CMK (cell line): ENCODE measurements at regions not wholly inside any gene's neighbourhood (a gene's known extent, or its start where the extent isn't known, plus 50 kb on each side); places are given as distances from the start of the nearest gene placed in this dataset.
"Not testable (repeated sequence)": the region's sequence is repeated elsewhere in the genome, so short reads cannot be mapped to it uniquely, and the experiment has no call there.

Experiments
- DNase-seq: peaks from one replicate; pipeline ENCODE4 v3.0.0-alpha.2; 2010; ENCODE audit warnings: low read depth

DNA sequence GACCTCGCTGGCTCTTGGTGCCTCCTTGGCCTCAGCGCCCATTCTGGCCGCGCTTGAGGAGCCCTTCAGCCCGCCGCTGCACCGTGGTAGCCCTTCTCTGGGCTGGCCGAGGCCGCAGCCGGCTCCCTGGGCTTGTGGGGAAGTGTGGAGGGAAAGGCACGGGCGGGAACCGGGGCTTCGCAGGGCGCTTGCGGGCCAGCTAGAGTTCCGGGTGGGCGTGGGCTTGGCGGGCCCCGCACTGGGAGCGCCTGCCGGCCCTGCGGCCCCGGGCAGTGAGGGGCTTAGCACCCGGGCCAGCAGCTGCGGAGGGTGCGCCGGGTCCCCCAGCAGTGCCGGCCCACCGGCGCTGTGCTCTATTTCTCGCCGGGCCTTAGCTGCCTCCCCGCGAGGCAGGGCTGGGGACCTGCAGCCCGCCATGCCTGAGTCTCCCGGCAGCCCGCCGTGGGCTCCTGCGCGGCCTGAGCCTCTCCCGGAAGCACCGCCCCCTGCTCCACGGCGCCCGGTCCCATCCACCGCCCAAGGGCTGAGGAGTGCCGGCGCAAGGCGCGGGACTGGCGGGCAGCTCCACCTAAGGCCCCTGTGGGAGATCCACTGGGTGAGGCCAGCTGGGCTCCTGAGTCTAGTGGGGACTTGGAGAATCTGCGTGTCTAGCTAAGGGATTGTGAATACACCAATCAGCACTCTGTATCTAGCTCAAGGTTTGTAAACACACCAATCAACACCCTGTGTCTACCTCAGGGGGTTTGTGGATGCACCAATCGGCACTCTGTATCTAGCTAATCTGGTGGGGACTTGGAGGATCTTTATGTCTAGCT is 141.1 kb downstream of the SLCO4C1 start:
- DNase-seq = not testable (repeated sequence)

DNA sequence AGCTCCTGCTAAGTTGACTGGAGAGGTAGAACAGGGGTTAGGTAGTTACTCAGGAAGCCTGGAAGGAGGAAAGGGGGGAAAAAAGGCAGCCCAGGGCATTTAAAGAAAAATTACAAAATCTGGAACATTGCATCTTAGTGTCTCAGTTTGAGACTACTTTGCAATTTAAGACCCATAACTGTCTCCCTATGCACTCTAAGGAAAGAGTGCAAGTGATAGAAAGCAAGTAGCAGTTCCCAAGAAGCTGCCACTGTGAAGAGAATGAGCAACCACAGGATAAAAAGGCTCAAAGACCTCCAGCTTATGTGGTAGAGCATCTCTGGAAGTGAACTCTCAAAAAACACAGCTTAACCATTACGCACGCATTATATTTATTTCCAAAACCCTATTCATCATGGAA is 141.8 kb downstream of the SLCO4C1 start:
- DNase-seq = no peak

GRCh38 chr5:102153003-102153759 is 142.9 kb downstream of the SLCO4C1 start:
- DNase-seq = no peak

GRCh38 chr5:102139029-102139428 is 157.1 kb downstream of the SLCO4C1 start:
- no peak for DNase-seq

- DNase-seq = no peak
Measured at GRCh38 chr5:102138243-102138653, 157.8 kb downstream of the SLCO4C1 start.

DNA sequence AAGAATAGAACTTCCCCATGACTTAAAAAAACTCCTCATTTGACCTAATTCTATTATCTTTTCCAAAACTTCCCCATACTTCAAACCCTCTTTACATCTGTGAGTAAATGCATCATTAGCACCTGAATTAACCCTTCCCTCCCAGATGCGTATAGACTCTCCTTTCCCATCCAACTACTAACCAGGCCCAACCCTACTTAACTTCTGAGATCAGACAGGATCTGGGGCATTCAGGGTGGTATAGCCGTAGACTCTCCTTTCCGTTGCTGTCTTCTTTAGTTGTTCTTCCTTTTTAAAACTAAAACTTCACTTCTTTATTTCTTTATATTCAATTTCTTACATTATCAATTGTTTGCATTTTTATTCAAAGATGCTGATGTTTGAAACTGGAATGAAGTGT is 165.2 kb downstream of the SLCO4C1 start:
- DNase-seq = no peak

DNA sequence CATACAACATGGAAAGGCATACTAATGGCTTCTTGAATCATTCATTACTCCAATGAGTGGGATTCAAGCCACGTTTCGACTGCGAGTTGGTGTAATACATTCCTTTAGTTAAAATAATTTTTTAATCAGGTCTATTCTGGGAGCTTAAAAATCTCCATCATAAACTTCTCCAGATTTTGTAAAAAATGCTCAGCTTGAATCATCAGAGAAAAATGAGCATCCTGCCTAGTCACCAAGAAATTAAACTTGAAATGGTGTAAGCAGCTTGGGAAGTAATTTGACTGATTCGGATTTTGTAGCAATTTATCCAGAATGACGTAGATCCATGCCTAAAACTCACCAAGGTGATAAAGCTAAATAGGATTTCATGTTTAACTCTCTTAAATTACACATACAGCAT is 165.7 kb downstream of the SLCO4C1 start:
- DNase-seq = no peak

GRCh38 chr5:102119252-102119651 is 176.8 kb downstream of the SLCO4C1 start:
- DNase-seq = no peak

DNA sequence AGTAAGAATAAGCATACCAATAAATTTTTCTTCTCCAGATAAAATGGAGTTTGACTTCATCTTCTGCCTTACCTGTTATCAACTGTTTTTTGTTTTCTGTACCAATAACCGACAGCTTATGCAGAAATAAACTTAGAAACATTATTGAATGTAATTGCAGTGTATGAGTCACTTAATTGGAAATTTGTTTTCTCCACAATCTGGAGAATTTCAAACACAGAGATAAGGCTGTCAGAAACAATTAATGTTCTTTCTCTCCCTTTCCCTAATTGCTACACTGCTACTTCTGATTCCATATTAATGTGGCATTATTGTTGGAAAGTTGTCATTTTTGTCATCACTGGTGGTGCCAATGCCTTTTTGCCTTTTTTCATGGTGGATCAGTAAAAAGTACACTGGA is 180.3 kb downstream of the SLCO4C1 start:
- DNase-seq = no peak

- no peak for DNase-seq
Measured at GRCh38 chr5:102114525-102115069, 181.5 kb downstream of the SLCO4C1 start.

- DNase-seq = no peak
Measured at GRCh38 chr5:102107865-102108264, 188.2 kb downstream of the SLCO4C1 start.

DNA sequence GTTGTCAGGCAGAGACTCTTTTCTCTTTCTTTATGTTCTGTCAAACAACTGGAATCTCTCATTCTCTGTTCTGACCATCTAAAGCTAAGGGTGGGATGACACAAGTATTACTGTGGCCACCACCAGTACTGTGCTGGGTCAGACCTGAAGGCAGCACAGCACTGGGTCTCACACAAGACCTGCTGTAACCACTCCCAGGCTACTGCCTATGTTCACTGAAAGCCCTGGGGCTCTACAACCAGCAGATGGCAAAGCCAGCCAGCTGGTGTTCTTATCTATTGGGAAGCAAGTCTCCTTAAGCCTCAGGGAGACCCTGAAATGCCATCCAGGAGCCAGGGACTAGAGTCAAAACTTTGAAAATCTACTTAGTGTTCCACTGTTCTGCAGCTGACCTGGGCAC is 189.5 kb downstream of the SLCO4C1 start:
- no peak for DNase-seq

DNA sequence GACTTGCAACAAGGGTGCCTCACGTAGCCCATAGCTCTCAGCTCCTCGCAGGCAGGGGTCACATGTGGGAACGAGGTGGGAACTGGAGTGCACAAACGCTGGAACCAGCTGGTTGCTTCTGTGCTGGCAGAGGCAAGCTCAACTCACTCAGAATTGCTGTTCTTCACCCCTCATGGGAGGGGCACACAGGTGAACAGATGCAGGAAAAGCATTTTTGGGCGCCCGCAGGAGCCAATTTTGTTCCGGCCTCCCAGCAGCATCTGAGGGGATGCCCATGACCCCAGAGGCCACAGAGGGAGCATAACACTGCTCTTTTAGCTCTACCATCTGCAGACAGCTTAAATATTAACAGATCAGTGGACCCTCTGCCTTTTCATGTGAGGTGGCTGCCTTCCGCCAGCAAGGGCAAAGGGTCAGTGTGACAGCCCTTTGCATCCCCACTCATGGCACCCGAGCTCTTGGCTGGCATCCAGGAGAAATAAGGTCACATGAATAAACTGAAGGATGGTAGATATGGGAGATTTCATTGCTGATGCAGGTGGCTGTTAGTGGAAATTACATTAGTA is 196.2 kb downstream of the SLCO4C1 start:
- no peak for DNase-seq

DNA sequence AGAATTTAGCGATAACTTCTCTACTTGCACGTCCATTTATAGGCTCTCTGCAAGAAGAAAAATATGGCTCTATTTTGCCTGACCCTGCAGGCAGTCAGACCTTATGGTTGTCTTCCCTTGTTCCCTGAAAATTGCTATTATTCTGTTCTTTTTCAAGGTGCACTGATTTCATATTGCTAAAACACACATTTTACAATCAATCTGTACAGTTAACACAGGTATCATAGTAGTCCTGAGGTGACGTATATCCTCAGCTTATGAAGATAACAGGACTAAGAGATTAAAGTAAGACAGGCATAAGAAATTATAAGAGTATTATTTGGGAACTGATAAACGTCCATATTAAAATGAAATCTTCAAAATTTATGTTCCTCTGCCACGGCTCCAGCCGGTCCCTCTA is 197.0 kb downstream of the SLCO4C1 start:
- DNase-seq = not testable (repeated sequence)

- not testable (repeated sequence) for DNase-seq
Measured at GRCh38 chr5:102098606-102099005, 197.5 kb downstream of the SLCO4C1 start.

- no peak for DNase-seq
Measured at GRCh38 chr5:102090770-102091169, 205.3 kb downstream of the SLCO4C1 start.

- DNase-seq = no peak
Measured at GRCh38 chr5:102089883-102090282, 206.2 kb downstream of the SLCO4C1 start.

DNA sequence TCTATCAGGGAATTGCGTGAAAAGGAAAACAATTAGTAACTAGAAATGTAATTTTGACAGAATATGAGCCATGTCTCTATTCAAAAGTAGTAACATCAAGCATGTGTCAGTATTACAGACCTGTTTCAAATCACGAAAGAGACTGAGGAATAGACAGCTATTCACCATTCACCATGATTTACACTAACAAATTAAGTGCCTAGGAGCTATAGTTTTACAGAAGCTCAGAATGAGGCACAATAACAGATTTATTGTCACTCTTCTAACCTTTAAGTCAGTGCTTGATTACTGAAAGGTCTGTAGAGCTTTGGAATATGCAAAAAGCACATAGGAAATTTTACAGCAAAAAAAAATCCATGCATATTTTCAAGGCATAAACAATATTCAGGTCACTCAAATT is 208.2 kb downstream of the SLCO4C1 start:
- DNase-seq = no peak

GRCh38 chr5:102080288-102080687 is 215.8 kb downstream of the SLCO4C1 start:
- no peak for DNase-seq

DNA sequence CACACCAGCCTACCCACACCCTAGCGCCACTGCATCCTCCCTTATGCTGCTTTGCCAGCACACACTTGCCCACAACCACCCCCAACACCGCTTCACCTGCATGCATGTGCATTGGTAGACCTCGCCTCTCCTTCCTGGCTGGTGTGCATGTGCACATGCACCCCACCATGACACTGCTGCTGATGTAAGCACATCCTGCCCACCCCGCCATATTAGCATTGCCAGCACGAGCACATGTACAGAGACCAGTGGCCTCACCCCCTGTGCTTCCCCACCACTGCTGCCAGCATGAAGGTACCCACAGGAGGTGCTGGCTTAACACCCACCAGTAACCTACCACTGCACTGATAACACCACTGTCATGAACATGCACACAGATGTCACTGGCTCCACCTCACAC is 218.2 kb downstream of the SLCO4C1 start:
- no peak for DNase-seq

- DNase-seq = no peak
Measured at GRCh38 chr5:102069974-102070373, 226.1 kb downstream of the SLCO4C1 start.

- DNase-seq = no peak
Measured at GRCh38 chr5:102068870-102069269, 227.2 kb downstream of the SLCO4C1 start.

GRCh38 chr5:102049517-102049916 is 246.6 kb downstream of the SLCO4C1 start:
- no peak for DNase-seq
